Mesenchymal stem cell (in vitro differentiated cells and primary cell): ENCODE measurements at regions not wholly inside any gene's neighbourhood (a gene's known extent, or its start where the extent isn't known, plus 50 kb on each side); places are given as distances from the start of the nearest gene placed in this dataset.

ENCODE experiments used
- DNase-seq: peaks from one replicate; pipeline ENCODE4 v3.0.0-alpha.2; 2013
- H2AFZ ChIP-seq: one replicate; pipeline ENCODE4 v1.6.1; 2013; ENCODE audit warnings: low read depth, mild to moderate bottlenecking, control low read depth, inconsistent platforms, low read length, moderate library complexity
- H2AK5ac ChIP-seq: 2 replicates; pipeline ENCODE4 v1.6.1; 2013; ENCODE audit warnings: low read length, moderate library complexity, mild to moderate bottlenecking, inconsistent platforms; ENCODE audit not compliant: severe bottlenecking
- H2BK120ac ChIP-seq: one replicate; pipeline ENCODE4 v1.6.1; 2013; ENCODE audit warnings: low read depth, mild to moderate bottlenecking, inconsistent platforms, low read length, moderate library complexity
- H2BK12ac ChIP-seq, 2 experiments: one replicate each; pipeline ENCODE4 v1.6.1; 2013; ENCODE audit warnings: inconsistent platforms in 2 of 2, low read length in 2 of 2, mild to moderate bottlenecking in 2 of 2, moderate library complexity in 2 of 2, control low read depth in 1 of 2
- H2BK15ac ChIP-seq: one replicate; pipeline ENCODE4 v1.6.1; 2013; ENCODE audit warnings: mild to moderate bottlenecking, low read depth, inconsistent platforms; ENCODE audit not compliant: poor library complexity, severe bottlenecking
- H2BK5ac ChIP-seq: 2 replicates; pipeline ENCODE4 v1.6.1; 2013; ENCODE audit warnings: low read depth, mild to moderate bottlenecking, low read length, control low read depth, inconsistent platforms; ENCODE audit not compliant: poor library complexity, severe bottlenecking
- H3K14ac ChIP-seq, 2 experiments: one replicate each; pipeline ENCODE4 v1.6.1; 2013; ENCODE audit warnings: inconsistent platforms in 2 of 2, low read length in 2 of 2, control low read depth in 1 of 2, mild to moderate bottlenecking in 1 of 2, moderate library complexity in 1 of 2
- H3K18ac ChIP-seq, 2 experiments: one replicate each; pipeline ENCODE4 v1.6.1; 2013; ENCODE audit warnings: inconsistent platforms in 2 of 2, low read length in 2 of 2, control low read depth in 1 of 2, low read depth in 1 of 2, mild to moderate bottlenecking in 1 of 2
- H3K23ac ChIP-seq, 2 experiments: one replicate each; pipeline ENCODE4 v1.6.1; 2013; ENCODE audit warnings: inconsistent platforms in 2 of 2, low read length in 2 of 2, mild to moderate bottlenecking in 2 of 2, moderate library complexity in 2 of 2, control low read depth in 1 of 2
- H3K27ac ChIP-seq: 2 replicates; pipeline ENCODE4 v1.5.1; 2013; ENCODE audit warnings: mild to moderate bottlenecking, moderate library complexity, low read length, control low read depth, inconsistent platforms; ENCODE audit not compliant: poor library complexity, severe bottlenecking
- H3K27me3 ChIP-seq, 2 experiments: 2 replicates each; pipeline versions ENCODE4 v1.6.1 to v1.7.0; 2013; ENCODE audit warnings: low read length in 2 of 2, mild to moderate bottlenecking in 2 of 2, moderate library complexity in 2 of 2, control low read depth in 1 of 2, inconsistent platforms in 1 of 2; ENCODE audit not compliant: control insufficient read depth in 1 of 2, insufficient read depth in 1 of 2
- H3K36me3 ChIP-seq, 2 experiments: 2 replicates each; pipeline versions ENCODE4 v1.6.1 to v1.7.0; 2013; ENCODE audit warnings: low read length in 2 of 2, control low read depth in 1 of 2, inconsistent platforms in 1 of 2, low read depth in 1 of 2, mild to moderate bottlenecking in 1 of 2; ENCODE audit not compliant: insufficient read depth in 2 of 2, control insufficient read depth in 1 of 2
- H3K4ac ChIP-seq, 2 experiments: one replicate each; pipeline ENCODE4 v1.6.1; 2013; ENCODE audit warnings: inconsistent platforms in 2 of 2, low read length in 2 of 2, mild to moderate bottlenecking in 2 of 2, moderate library complexity in 2 of 2, control low read depth in 1 of 2, low read depth in 1 of 2
- H3K4me1 ChIP-seq: 2 replicates; pipeline ENCODE4 v1.6.1; 2013; ENCODE audit warnings: low read depth, low read length, control low read depth; ENCODE audit not compliant: control insufficient read depth, insufficient read depth
- H3K4me2 ChIP-seq: 2 replicates; pipeline ENCODE4 v1.6.1; 2013; ENCODE audit warnings: low read length, mild to moderate bottlenecking, inconsistent platforms; ENCODE audit not compliant: poor library complexity, severe bottlenecking
- H3K4me3 ChIP-seq, 2 experiments: 2 replicates each; pipeline versions ENCODE4 v1.5.1 to v1.7.0; 2013; ENCODE audit warnings: low read length in 2 of 2, mild to moderate bottlenecking in 2 of 2, control low read depth in 1 of 2, low read depth in 1 of 2; ENCODE audit not compliant: insufficient read depth in 1 of 2
- H3K79me1 ChIP-seq: replicated peaks from 2 replicates; pipeline ENCODE4 v1.6.1; 2013; ENCODE audit warnings: mild to moderate bottlenecking, control low read depth, low read length, inconsistent platforms; ENCODE audit not compliant: poor library complexity, severe bottlenecking
- H3K9ac ChIP-seq: 2 replicates; pipeline ENCODE4 v1.7.0; 2013; ENCODE audit warnings: mild to moderate bottlenecking, low read length, moderate library complexity
- H3K9me3 ChIP-seq: 2 replicates; pipeline ENCODE4 v1.7.0; 2013; ENCODE audit warnings: mild to moderate bottlenecking, low read length; ENCODE audit not compliant: control insufficient read depth
- H4K8ac ChIP-seq: one replicate; pipeline ENCODE4 v1.6.1; 2013; ENCODE audit warnings: inconsistent platforms, mild to moderate bottlenecking, low read length, moderate library complexity
- H4K91ac ChIP-seq: one replicate; pipeline ENCODE4 v1.6.1; 2013; ENCODE audit warnings: mild to moderate bottlenecking, low read length, inconsistent platforms
- WGBS: methylation state at CpG from one replicate; pipeline ENCODE4 v1.1.7; 2013; ENCODE audit warnings: mixed read lengths; 5-methylcytosine and 5-hydroxymethylcytosine counted together

DNA sequence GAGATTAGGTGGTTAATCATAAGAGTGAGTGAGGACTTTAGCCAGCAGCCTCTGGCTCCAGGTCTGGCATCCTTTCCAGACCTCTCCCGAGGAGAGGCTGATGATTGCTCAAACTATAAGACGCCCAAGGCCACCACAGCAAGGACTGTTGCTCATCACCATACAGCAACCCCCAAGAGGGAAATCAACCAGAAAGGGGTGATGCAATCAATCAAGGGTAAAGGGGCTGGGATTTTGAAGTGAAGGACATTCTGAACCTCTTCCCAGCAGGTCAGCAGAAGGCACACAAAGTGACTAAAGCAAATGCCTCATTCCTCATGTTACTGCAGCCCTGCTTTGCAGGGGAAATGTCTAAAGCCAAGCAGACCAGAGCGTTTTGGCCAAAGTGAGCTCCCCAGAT is 247.3 kb upstream of the IGF1R start:
- H3K9me3 ChIP-seq: no peaks in the 10 kb centered on the region
- H3K27me3 ChIP-seq: peaks cover 0 to 8% of the 10 kb centered on the region in 2 experiments

DNA sequence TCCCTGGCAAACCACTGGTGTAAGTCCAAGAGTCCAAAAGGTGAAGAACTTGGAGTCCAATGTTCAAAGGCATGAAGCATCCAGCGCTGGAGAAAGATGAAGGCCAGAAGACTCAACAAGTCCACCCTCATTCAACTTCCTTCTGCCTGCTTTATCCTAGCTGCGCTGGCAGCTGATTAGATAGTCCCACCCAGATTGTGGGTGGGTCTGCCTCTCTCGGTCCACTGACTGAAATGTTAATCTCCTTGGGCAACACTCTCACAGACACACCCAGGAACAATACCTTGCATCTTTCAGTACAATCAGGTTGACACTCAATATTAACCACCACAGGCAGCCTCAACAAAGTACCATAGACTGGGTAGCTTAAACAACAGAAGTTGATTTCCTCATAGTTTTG is 245.9 kb upstream of the IGF1R start:
- H2BK5ac ChIP-seq: no peak overlapping the region
- H3K4ac ChIP-seq: no peak overlapping the region
- no peak overlapping the region for H3K4me3 ChIP-seq
- no peaks in the 10 kb centered on the region for H3K79me1 ChIP-seq
- H2BK15ac ChIP-seq: no peak overlapping the region
- H2BK120ac ChIP-seq: no peak overlapping the region
- H3K9ac ChIP-seq: no peak overlapping the region
- H3K18ac ChIP-seq: no peak overlapping the region
- H3K27me3 ChIP-seq: peaks cover 0 to 5% of the 10 kb centered on the region in 2 experiments
- no peak for DNase-seq
- H3K27ac ChIP-seq: no peak overlapping the region
- no peak overlapping the region for H3K23ac ChIP-seq
- H3K14ac ChIP-seq: no peak overlapping the region
- H2AK5ac ChIP-seq: no peak overlapping the region
- H3K9me3 ChIP-seq: no peaks in the 10 kb centered on the region
- no peak overlapping the region for H4K91ac ChIP-seq
- H2AFZ ChIP-seq: no peak overlapping the region
- H4K8ac ChIP-seq: no peak overlapping the region
- H3K36me3 ChIP-seq: no peaks in the 10 kb centered on the region
- H2BK12ac ChIP-seq: no peak overlapping the region
- H3K4me1 ChIP-seq: no peaks in the 10 kb centered on the region
- no peak overlapping the region for H3K4me2 ChIP-seq
- 73% methylated on average over 3 of the region's 3 CpGs for WGBS

More for the DNA sequence above, 247.3 kb upstream of the IGF1R start:
- no peak overlapping the region for H3K4ac ChIP-seq
- H3K36me3 ChIP-seq: no peaks in the 10 kb centered on the region
- no peak overlapping the region for H3K9ac ChIP-seq
- no peak overlapping the region for H3K27ac ChIP-seq
- H3K4me1 ChIP-seq: no peaks in the 10 kb centered on the region
- H2BK120ac ChIP-seq: no peak overlapping the region
- no peak overlapping the region for H3K14ac ChIP-seq
- no peak overlapping the region for H4K91ac ChIP-seq
- no peak overlapping the region for H3K23ac ChIP-seq
- H4K8ac ChIP-seq: no peak overlapping the region
- WGBS: 67% methylated on average over 3 of the region's 3 CpGs
- no peak for DNase-seq
- no peak overlapping the region for H2AK5ac ChIP-seq
- H3K4me3 ChIP-seq: no peak overlapping the region
- no peak overlapping the region for H2BK12ac ChIP-seq
- H2BK5ac ChIP-seq: no peak overlapping the region
- no peak overlapping the region for H2BK15ac ChIP-seq
- no peak overlapping the region for H2AFZ ChIP-seq
- no peak overlapping the region for H3K4me2 ChIP-seq
- H3K18ac ChIP-seq: no peak overlapping the region
- H3K79me1 ChIP-seq: no peaks in the 10 kb centered on the region

DNA sequence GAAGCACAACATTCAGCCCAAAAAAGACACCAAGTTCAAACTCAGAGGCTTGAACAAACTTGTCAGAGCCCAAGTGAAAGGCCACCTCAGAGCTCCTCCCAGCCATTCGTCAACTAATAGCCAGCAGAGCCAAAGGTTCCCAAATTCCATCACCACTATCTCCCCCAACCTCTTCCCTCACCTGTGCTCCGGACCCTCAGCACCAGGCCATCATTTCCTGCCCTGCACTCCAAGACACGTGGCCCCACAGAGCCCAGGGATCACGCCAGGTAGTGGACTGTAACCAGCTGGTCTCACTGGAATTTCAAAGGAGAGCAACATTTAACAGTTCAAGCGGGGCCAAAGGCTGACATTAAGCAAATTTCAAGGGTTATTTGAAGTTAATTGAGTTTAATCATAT is 245.2 kb upstream of the IGF1R start:
- no peaks in the 10 kb centered on the region for H3K79me1 ChIP-seq
- WGBS: 64% methylated on average over 5 of the region's 5 CpGs
- H3K9me3 ChIP-seq: no peaks in the 10 kb centered on the region
- no peak overlapping the region for H4K91ac ChIP-seq
- DNase-seq: no peak
- no peak overlapping the region for H3K18ac ChIP-seq
- H3K27ac ChIP-seq: no peak overlapping the region
- H4K8ac ChIP-seq: no peak overlapping the region
- H3K4ac ChIP-seq: no peak overlapping the region
- no peaks in the 10 kb centered on the region for H3K36me3 ChIP-seq
- H3K14ac ChIP-seq: no peak overlapping the region
- no peak overlapping the region for H2BK12ac ChIP-seq
- no peak overlapping the region for H3K9ac ChIP-seq
- H2BK5ac ChIP-seq: no peak overlapping the region
- peaks cover 0 to 4% of the 10 kb centered on the region in 2 experiments for H3K27me3 ChIP-seq
- H2BK120ac ChIP-seq: no peak overlapping the region
- H2AFZ ChIP-seq: no peak overlapping the region
- H3K4me2 ChIP-seq: no peak overlapping the region
- H3K4me1 ChIP-seq: no peaks in the 10 kb centered on the region
- no peak overlapping the region for H3K23ac ChIP-seq
- no peak overlapping the region for H3K4me3 ChIP-seq
- H2BK15ac ChIP-seq: no peak overlapping the region
- H2AK5ac ChIP-seq: no peak overlapping the region

DNA sequence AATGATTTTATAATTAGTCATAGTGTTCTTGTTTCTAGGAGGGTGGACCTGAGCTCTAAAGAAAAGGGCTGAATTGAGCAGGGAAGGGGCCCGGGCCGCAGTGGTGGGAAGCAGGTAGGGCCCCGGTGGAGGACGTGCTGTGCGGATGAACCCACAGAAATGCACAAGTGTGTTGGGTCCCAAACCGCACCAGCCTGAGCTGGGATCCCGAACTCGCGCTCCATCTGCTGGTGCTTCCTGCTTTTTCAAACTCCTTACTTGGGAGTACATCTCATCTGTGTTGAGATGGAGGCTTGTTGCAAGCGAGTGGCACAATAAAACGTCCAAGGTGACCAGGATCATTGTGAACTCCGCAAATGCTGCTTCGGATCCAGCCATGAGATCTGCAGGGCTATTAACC is 244.8 kb upstream of the IGF1R start:
- Histone ChIP-seq H3K4ac (no peak overlapping the region), H3K23ac (no peak overlapping the region), H3K18ac (no peak overlapping the region), H3K27ac (no peak overlapping the region), H3K4me3 (no peak overlapping the region), H3K4me1 (peaks cover 3% of the 10 kb centered on the region), H2AK5ac (no peak overlapping the region), H2AFZ (no peak overlapping the region), H2BK5ac (no peak overlapping the region), H4K91ac (no peak overlapping the region), H3K27me3 (peaks cover 0 to 4% of the 10 kb centered on the region in 2 experiments), H2BK15ac (no peak overlapping the region), H2BK12ac (no peak overlapping the region), H4K8ac (no peak overlapping the region), H3K14ac (no peak overlapping the region), H2BK120ac (no peak overlapping the region), H3K9me3 (no peaks in the 10 kb centered on the region), H3K4me2 (no peak overlapping the region), H3K9ac (no peak overlapping the region), H3K36me3 (no peaks in the 10 kb centered on the region), H3K79me1 (no peaks in the 10 kb centered on the region)
- 86% methylated on average over 13 of the region's 13 CpGs for WGBS
- no peak for DNase-seq
